Vagina (tissue), 2 donors: ENCODE measurements at regions not wholly inside any gene's neighbourhood (a gene's known extent, or its start where the extent isn't known, plus 50 kb on each side); places are given as distances from the start of the nearest gene placed in this dataset.

Source experiments
- POLR2A ChIP-seq, 2 donors: fragments of 450-650 bp; IDR thresholded peaks; one replicate each; pipeline ENCODE4 v1.6.1; 2017; ENCODE audit warnings: antibody characterized with exemption in 2 of 2, mild to moderate bottlenecking in 2 of 2, moderate library complexity in 2 of 2
- TF ChIP-seq, protein P1 (sequence below), 3 experiments: fragments of 450-650 bp in 2 of 3; fragments of 200-600 bp in 1 of 3; sonication (generic) in 1 of 3; IDR thresholded peaks; one replicate each; pipeline ENCODE4 v1.5.1; 2017 to 2019; ENCODE audit warnings: antibody characterized with exemption in 3 of 3, mild to moderate bottlenecking in 2 of 3, moderate library complexity in 2 of 3

DNA sequence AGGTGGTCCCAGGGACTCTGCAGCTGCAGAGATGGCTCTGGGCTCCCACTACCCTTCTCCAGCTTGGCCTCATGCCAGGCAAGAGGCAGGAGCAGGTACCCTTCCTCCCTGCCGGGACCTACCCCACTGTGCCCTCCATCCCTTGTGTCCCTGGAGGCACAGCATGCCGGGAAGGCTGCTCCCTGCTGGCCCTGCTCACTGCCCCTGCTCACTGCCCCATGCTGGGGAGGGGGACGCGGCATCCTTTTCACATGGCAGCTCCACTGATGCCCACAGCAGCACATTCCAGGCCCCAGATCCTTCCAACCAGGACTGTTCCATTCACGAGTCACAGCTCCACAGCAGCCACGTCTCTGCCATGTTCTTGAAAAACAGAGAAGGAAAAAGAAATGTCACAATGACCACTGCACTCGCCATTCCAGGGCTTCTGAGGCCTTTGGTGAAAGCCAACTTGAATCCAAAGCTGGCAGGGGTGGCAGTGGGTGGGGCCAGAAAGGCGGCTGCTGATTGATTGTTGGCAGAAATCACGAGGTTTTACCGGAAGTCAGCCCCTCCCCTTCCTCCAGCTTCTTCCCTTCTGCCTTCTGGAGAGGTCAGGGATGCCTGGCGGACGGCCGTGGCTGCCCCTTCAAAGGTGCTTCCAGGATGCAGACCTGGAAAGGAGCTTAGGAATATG is 268.0 kb downstream of the CYP26B1 start:
- TF ChIP-seq, protein P1, sequence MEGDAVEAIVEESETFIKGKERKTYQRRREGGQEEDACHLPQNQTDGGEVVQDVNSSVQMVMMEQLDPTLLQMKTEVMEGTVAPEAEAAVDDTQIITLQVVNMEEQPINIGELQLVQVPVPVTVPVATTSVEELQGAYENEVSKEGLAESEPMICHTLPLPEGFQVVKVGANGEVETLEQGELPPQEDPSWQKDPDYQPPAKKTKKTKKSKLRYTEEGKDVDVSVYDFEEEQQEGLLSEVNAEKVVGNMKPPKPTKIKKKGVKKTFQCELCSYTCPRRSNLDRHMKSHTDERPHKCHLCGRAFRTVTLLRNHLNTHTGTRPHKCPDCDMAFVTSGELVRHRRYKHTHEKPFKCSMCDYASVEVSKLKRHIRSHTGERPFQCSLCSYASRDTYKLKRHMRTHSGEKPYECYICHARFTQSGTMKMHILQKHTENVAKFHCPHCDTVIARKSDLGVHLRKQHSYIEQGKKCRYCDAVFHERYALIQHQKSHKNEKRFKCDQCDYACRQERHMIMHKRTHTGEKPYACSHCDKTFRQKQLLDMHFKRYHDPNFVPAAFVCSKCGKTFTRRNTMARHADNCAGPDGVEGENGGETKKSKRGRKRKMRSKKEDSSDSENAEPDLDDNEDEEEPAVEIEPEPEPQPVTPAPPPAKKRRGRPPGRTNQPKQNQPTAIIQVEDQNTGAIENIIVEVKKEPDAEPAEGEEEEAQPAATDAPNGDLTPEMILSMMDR (IDR thresholded peaks at IDR 0.05): no peak
- no peak for TF ChIP-seq POLR2A (IDR thresholded peaks at IDR 0.05)
